Adrenal gland (tissue), 9 donors: ENCODE measurements at regions not wholly inside any gene's neighbourhood (a gene's known extent, or its start where the extent isn't known, plus 50 kb on each side); places are given as distances from the start of the nearest gene placed in this dataset.

Experiments used
- DNase-seq, 7 donors: peaks; one replicate each; pipeline ENCODE4 v3.0.0-alpha.2; 2019 to 2020
- H3K27ac ChIP-seq, 5 donors: fragments of 200-600 bp; sonication (generic) in 4 of 5; 1 replicate in 3 of 5; 2 replicates in 2 of 5; pipeline versions ENCODE4 v1.5.1 to v1.8.0; 2016 to 2020; ENCODE audit warnings: mild to moderate bottlenecking in 1 of 5
- H3K27me3 ChIP-seq: fragments of 200-600 bp; 2 replicates; pipeline ENCODE4 v1.8.0; 2021
- H3K36me3 ChIP-seq, 2 donors: fragments of 200-600 bp; replicated peaks in 1 of 2; 1 replicate in 1 of 2; 2 replicates in 1 of 2; pipeline versions ENCODE4 v1.5.1 to v1.8.0; 2018 to 2022
- H3K4me1 ChIP-seq, 2 donors: fragments of 200-600 bp; replicated peaks in 1 of 2; 1 replicate in 1 of 2; 2 replicates in 1 of 2; pipeline versions ENCODE4 v1.5.1 to v1.8.0; 2018 to 2021
- H3K4me3 ChIP-seq, 4 donors: fragments of 200-600 bp; sonication (generic) in 3 of 4; one replicate each; pipeline ENCODE4 v1.5.1; 2016 to 2018
- H3K9me3 ChIP-seq, 3 donors: fragments of 200-600 bp; sonication (generic) in 1 of 3; replicated peaks in 1 of 3; 1 replicate in 2 of 3; 2 replicates in 1 of 3; pipeline versions ENCODE4 v1.5.1 to v1.8.0; 2016 to 2021
- POLR2A ChIP-seq, 2 donors: fragments of 450-650 bp; IDR thresholded peaks; one replicate each; pipeline ENCODE4 v1.6.1; 2017; ENCODE audit warnings: antibody characterized with exemption in 2 of 2, mild to moderate bottlenecking in 2 of 2, moderate library complexity in 1 of 2
- WGBS, 4 donors: extraction: QIAGEN DNeasy Blood & Tissue Kit in 2 of 4; methylation state at CpG; one replicate each; pipeline versions ENCODE4 v1.1.5 to v1.1.7; 2013 to 2017; 5-methylcytosine and 5-hydroxymethylcytosine counted together
- intact Hi-C, 2 donors: fragments of 100-400 bp; cut with DNase I; formaldehyde crosslinking; loops; one replicate each; pipeline versions ENCODE4 v1.14.1 to v1.15.0; 2022 to 2023
- TF ChIP-seq, protein P1 (sequence below), 6 experiments: fragments of 450-650 bp in 4 of 6; fragments of 200-600 bp in 2 of 6; sonication (generic) in 1 of 6; IDR thresholded peaks; 1 replicate in 5 of 6; 2 replicates in 1 of 6; pipeline versions ENCODE4 v1.5.1 to v1.8.0; 2016 to 2021; ENCODE audit warnings: antibody characterized with exemption in 6 of 6, mild to moderate bottlenecking in 2 of 6, moderate library complexity in 1 of 6
- donor health status: healthy with polysubstance abuse.
- donor health status: Bipolar disorder and iron deficiency.
- donor health status: DM: yes; HTN: yes; CAD: no.
- donor health status: DM: no; HTN: no; CAD: no.
- donor health status: DM: no; HTN: no; CAD: no.

DNA sequence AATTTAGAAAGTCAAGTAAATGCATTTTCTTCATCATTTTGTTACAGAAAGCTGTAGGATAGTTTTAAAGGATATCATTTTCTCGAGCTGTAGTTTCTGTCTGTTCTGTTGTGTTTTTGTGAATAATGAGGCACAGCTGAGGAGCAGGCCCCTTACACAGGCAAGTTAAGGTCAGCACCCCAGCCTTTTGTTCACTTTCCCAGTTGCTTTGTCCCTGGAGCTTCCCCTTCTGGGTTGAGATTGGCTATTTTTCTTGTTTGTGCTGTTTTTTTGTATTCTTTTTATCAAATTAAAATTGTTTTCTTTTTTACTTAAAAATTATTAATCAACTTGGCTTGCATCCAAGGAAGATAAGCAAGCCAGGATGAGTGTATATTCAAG, 213.8 kb upstream of the ACTBL2 start:
- 41 to 75% (median 52%) methylated on average over 1 of the region's 1 CpG for WGBS, 4 donors
- Histone ChIP-seq H3K4me1 (peaks cover 15 to 43% of the 10 kb centered on the region in 2 donors), H3K9me3 (no peaks in the 10 kb centered on the region), H3K36me3 (no peaks in the 10 kb centered on the region), H3K27me3 (no peaks in the 10 kb centered on the region), H3K27ac (peak overlapping the region in 1 of 5 donors; percentile 57), H3K4me3 (no peak overlapping the region)
- TF ChIP-seq, protein P1, sequence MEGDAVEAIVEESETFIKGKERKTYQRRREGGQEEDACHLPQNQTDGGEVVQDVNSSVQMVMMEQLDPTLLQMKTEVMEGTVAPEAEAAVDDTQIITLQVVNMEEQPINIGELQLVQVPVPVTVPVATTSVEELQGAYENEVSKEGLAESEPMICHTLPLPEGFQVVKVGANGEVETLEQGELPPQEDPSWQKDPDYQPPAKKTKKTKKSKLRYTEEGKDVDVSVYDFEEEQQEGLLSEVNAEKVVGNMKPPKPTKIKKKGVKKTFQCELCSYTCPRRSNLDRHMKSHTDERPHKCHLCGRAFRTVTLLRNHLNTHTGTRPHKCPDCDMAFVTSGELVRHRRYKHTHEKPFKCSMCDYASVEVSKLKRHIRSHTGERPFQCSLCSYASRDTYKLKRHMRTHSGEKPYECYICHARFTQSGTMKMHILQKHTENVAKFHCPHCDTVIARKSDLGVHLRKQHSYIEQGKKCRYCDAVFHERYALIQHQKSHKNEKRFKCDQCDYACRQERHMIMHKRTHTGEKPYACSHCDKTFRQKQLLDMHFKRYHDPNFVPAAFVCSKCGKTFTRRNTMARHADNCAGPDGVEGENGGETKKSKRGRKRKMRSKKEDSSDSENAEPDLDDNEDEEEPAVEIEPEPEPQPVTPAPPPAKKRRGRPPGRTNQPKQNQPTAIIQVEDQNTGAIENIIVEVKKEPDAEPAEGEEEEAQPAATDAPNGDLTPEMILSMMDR (IDR thresholded peaks at IDR 0.05) = no peak
- no peak for TF ChIP-seq POLR2A (IDR thresholded peaks at IDR 0.05)
- no peak for DNase-seq
- intact Hi-C loops = no loop called here

- Histone ChIP-seq H3K27ac (peak overlapping the region in 1 of 5 donors; percentile 57), H3K4me1 (peaks cover 15 to 43% of the 10 kb centered on the region in 2 donors)
- 86 to 99% (median 92%) methylated on average over 4 of the region's 4 CpGs for WGBS, 4 donors
Observed at GRCh38 chr5:57695706-57696388, 213.2 kb upstream of the ACTBL2 start.

GRCh38 chr5:57695179-57695578, 212.6 kb upstream of the ACTBL2 start:
- no peaks in the 10 kb centered on the region for H3K36me3 ChIP-seq
- H3K4me1 ChIP-seq = peaks cover 15 to 43% of the 10 kb centered on the region in 2 donors
- no peak overlapping the region for H3K4me3 ChIP-seq
- no peak for TF ChIP-seq POLR2A (IDR thresholded peaks at IDR 0.05)
- TF ChIP-seq, protein P1 (IDR thresholded peaks at IDR 0.05) = no peak
- H3K9me3 ChIP-seq = no peaks in the 10 kb centered on the region
- DNase-seq = no peak
- 92 to 94% (median 94%) methylated on average over 5 of the region's 5 CpGs for WGBS, 4 donors
- H3K27ac ChIP-seq = no peak overlapping the region
- intact Hi-C loops = no loop called here
- H3K27me3 ChIP-seq = no peaks in the 10 kb centered on the region

More at GRCh38 chr5:57695706-57696388, 213.2 kb upstream of the ACTBL2 start:
- H3K4me3 ChIP-seq = no peak overlapping the region
- H3K27me3 ChIP-seq = no peaks in the 10 kb centered on the region
- no peaks in the 10 kb centered on the region for H3K9me3 ChIP-seq
- DNase-seq = no peak
- TF ChIP-seq POLR2A (IDR thresholded peaks at IDR 0.05) = no peak
- TF ChIP-seq, protein P1 (IDR thresholded peaks at IDR 0.05) = no peak
- intact Hi-C loops = no loop called here
- H3K36me3 ChIP-seq = no peaks in the 10 kb centered on the region

DNA sequence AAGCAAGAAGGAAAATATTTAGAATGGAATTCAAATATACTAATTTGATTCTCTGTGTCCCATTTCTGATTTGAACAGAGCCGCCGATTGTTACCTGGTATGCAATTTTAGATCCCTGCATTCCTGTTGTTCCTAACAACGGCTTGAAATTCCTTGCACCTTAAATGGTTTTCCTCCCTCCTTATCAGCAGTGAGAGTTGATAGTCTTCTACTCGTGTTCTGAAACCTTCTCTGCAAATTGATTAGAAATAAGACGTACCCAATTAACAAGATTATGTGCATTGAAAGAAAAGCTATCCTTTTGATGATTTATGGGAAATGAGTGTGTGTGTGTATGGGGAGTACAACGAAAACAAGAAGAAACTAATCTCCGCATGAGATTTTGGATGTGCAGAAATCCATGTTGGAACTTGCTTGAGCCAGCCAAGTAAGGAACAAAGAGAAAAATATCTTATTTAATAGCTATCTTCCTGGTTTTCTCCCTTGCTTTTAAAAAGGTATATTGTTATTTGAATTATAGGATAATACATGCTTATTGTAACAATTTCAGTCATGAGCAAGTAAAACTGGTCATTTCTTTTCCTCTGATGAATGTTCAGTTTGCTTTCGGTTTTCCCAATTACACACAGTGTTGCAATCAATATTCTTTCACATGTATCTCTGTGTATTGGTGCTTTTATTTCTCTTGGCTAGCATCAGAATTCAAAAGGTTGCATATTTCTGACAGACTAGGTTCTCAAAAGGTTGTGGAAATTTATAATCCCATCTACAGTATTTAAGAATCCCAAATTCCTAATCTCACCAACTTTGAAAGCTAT, 211.1 kb upstream of the ACTBL2 start:
- DNase-seq = no peak
- no peak overlapping the region for H3K4me3 ChIP-seq
- no peaks in the 10 kb centered on the region for H3K9me3 ChIP-seq
- TF ChIP-seq, protein P1 (IDR thresholded peaks at IDR 0.05) = no peak
- TF ChIP-seq POLR2A (IDR thresholded peaks at IDR 0.05) = no peak
- H3K4me1 ChIP-seq = peaks cover 15 to 43% of the 10 kb centered on the region in 2 donors
- no peaks in the 10 kb centered on the region for H3K27me3 ChIP-seq
- H3K36me3 ChIP-seq = no peaks in the 10 kb centered on the region
- intact Hi-C loops = no loop called here
- WGBS, 4 donors = 81 to 85% (median 82%) methylated on average over 8 of the region's 8 CpGs
- peak overlapping the region in 2 of 5 donors; percentile 61 to 74 for H3K27ac ChIP-seq
